A204.1 (cell line): ENCODE measurements at regions not wholly inside any gene's neighbourhood (a gene's known extent, or its start where the extent isn't known, plus 50 kb on each side); places are given as distances from the start of the nearest gene placed in this dataset.
"Not testable (repeated sequence)": the region's sequence is repeated elsewhere in the genome, so short reads cannot be mapped to it uniquely, and the experiment has no call there.

Experiments used
- FAIRE-seq: peaks from 2 replicates; lab custom pipeline; 2012; peaks lifted over from hg19 to GRCh38; lab: Jason Lieb, UNC

- FAIRE-seq, result no peak
Observed at GRCh38 chr5:105899726-105900125, 1771.0 kb downstream of the EFNA5 start.

GRCh38 chr5:105898183-105898582 lies 1772.6 kb downstream of the EFNA5 start:
- FAIRE-seq, result no peak

GRCh38 chr5:105885266-105885665 lies 1785.5 kb downstream of the EFNA5 start:
- no peak for FAIRE-seq

- FAIRE-seq, result no peak
Observed at GRCh38 chr5:105882956-105883481, 1787.7 kb downstream of the EFNA5 start.

- no peak for FAIRE-seq
Observed at GRCh38 chr5:105878402-105878801, 1792.3 kb downstream of the EFNA5 start.

- FAIRE-seq, result no peak
Observed at GRCh38 chr5:105877592-105877991, 1793.1 kb downstream of the EFNA5 start.

- FAIRE-seq, result no peak
Observed at GRCh38 chr5:105874316-105874715, 1796.4 kb downstream of the EFNA5 start.

GRCh38 chr5:105872569-105873270 lies 1798.0 kb downstream of the EFNA5 start:
- no peak for FAIRE-seq

GRCh38 chr5:105868038-105868780 lies 1802.5 kb downstream of the EFNA5 start:
- FAIRE-seq, result no peak

GRCh38 chr5:105865834-105866233 lies 1804.9 kb downstream of the EFNA5 start:
- no peak for FAIRE-seq

- FAIRE-seq, result not testable (repeated sequence)
Observed at GRCh38 chr5:105859350-105859749, 1811.4 kb downstream of the EFNA5 start.

- no peak for FAIRE-seq
Observed at GRCh38 chr5:105849701-105850100, 1821.0 kb downstream of the EFNA5 start.

GRCh38 chr5:105840800-105841199 lies 1829.9 kb downstream of the EFNA5 start:
- no peak for FAIRE-seq

GRCh38 chr5:105836887-105837286 lies 1833.8 kb downstream of the EFNA5 start:
- no peak for FAIRE-seq

- FAIRE-seq, result no peak
Observed at GRCh38 chr5:105836268-105836667, 1834.5 kb downstream of the EFNA5 start.

GRCh38 chr5:105828821-105829220 lies 1841.9 kb downstream of the EFNA5 start:
- FAIRE-seq, result no peak

- FAIRE-seq, result peak; percentile 29
Observed at GRCh38 chr5:105821800-105822199, 1848.9 kb downstream of the EFNA5 start.

GRCh38 chr5:105817914-105818313 lies 1852.8 kb downstream of the EFNA5 start:
- FAIRE-seq, result no peak

GRCh38 chr5:105817416-105817815 lies 1853.3 kb downstream of the EFNA5 start:
- FAIRE-seq, result no peak

GRCh38 chr5:105816961-105817360 lies 1853.8 kb downstream of the EFNA5 start:
- no peak for FAIRE-seq

GRCh38 chr5:105812304-105812703 lies 1858.4 kb downstream of the EFNA5 start:
- no peak for FAIRE-seq

- FAIRE-seq, result no peak
Observed at GRCh38 chr5:105807951-105808350, 1862.8 kb downstream of the EFNA5 start.

GRCh38 chr5:105807290-105807689 lies 1863.4 kb downstream of the EFNA5 start:
- FAIRE-seq, result no peak

GRCh38 chr5:105806596-105806995 lies 1864.1 kb downstream of the EFNA5 start:
- FAIRE-seq, result no peak
